Left hindlimb (tissue), 1 donor: ENCODE measurements at regions not wholly inside any gene's neighbourhood (a gene's known extent, or its start where the extent isn't known, plus 50 kb on each side); places are given as distances from the start of the nearest gene placed in this dataset.

ENCODE experiments used
- DNase-seq: peaks from one replicate; pipeline ENCODE4 v3.0.0-alpha.2; 2018

- no peak for DNase-seq
Measured at GRCh38 chr5:28215091-28215490, 1176.7 kb upstream of the CDH9 start.

GRCh38 chr5:28214292-28214691 is 1175.9 kb upstream of the CDH9 start:
- DNase-seq, result no peak

GRCh38 chr5:28208356-28208755 is 1170.0 kb upstream of the CDH9 start:
- DNase-seq, result no peak

GRCh38 chr5:28190011-28190410 is 1151.6 kb upstream of the CDH9 start:
- no peak for DNase-seq

- no peak for DNase-seq
Measured at GRCh38 chr5:28174691-28175090, 1136.3 kb upstream of the CDH9 start.

GRCh38 chr5:28165096-28165495 is 1126.7 kb upstream of the CDH9 start:
- DNase-seq, result no peak

GRCh38 chr5:28164568-28164967 is 1126.2 kb upstream of the CDH9 start:
- DNase-seq, result no peak

- DNase-seq, result no peak
Measured at GRCh38 chr5:28156981-28157380, 1118.6 kb upstream of the CDH9 start.

- no peak for DNase-seq
Measured at GRCh38 chr5:28143519-28143918, 1105.1 kb upstream of the CDH9 start.

GRCh38 chr5:28132151-28132550 is 1093.8 kb upstream of the CDH9 start:
- DNase-seq, result no peak

- DNase-seq, result no peak
Measured at GRCh38 chr5:28117691-28118090, 1079.3 kb upstream of the CDH9 start.

GRCh38 chr5:28117273-28117672 is 1078.9 kb upstream of the CDH9 start:
- DNase-seq, result no peak

- DNase-seq, result no peak
Measured at GRCh38 chr5:28110781-28111180, 1072.4 kb upstream of the CDH9 start.

GRCh38 chr5:28104080-28104479 is 1065.7 kb upstream of the CDH9 start:
- no peak for DNase-seq

- no peak for DNase-seq
Measured at GRCh38 chr5:28084069-28084468, 1045.7 kb upstream of the CDH9 start.

- no peak for DNase-seq
Measured at GRCh38 chr5:28082610-28083009, 1044.2 kb upstream of the CDH9 start.

GRCh38 chr5:28077291-28078240 is 1039.2 kb upstream of the CDH9 start:
- no peak for DNase-seq

GRCh38 chr5:28066856-28067255 is 1028.5 kb upstream of the CDH9 start:
- no peak for DNase-seq

GRCh38 chr5:28065656-28066055 is 1027.3 kb upstream of the CDH9 start:
- no peak for DNase-seq

- no peak for DNase-seq
Measured at GRCh38 chr5:28046596-28046995, 1008.2 kb upstream of the CDH9 start.

GRCh38 chr5:28027851-28028250 is 989.5 kb upstream of the CDH9 start:
- DNase-seq, result no peak

- no peak for DNase-seq
Measured at GRCh38 chr5:28017178-28017577, 978.8 kb upstream of the CDH9 start.

GRCh38 chr5:28014779-28015178 is 976.4 kb upstream of the CDH9 start:
- DNase-seq, result no peak

- no peak for DNase-seq
Measured at GRCh38 chr5:28012538-28012937, 974.2 kb upstream of the CDH9 start.

- DNase-seq, result no peak
Measured at GRCh38 chr5:28009576-28009975, 971.2 kb upstream of the CDH9 start.
